Stimulated activated effector memory CD8-positive, alpha-beta T cell treated with anti-CD3 and anti-CD28 coated beads, Interleukin-12 subunit alpha, Interleukin-12 subunit beta, amount 100 ng/mL, for 72 hours (primary cell): ENCODE measurements at regions not wholly inside any gene's neighbourhood (a gene's known extent, or its start where the extent isn't known, plus 50 kb on each side); places are given as distances from the start of the nearest gene placed in this dataset.
"Not testable (repeated sequence)": the region's sequence is repeated elsewhere in the genome, so short reads cannot be mapped to it uniquely, and the experiment has no call there.

Experiments
- ATAC-seq: fragments of 150-1000 bp; cut with Tn5 transposase; 2 replicates; pipeline ENCODE4 v1.10.0; 2021
- DNase-seq, 2 donors: peaks; one replicate each; pipeline ENCODE4 v3.0.0; 2021 to 2022; ENCODE audit warnings: low spot score in 2 of 2
- H3K27ac Mint-ChIP-seq: one replicate; pipeline ENCODE4 v1.8.0; 2022; ENCODE audit warnings: mild to moderate bottlenecking, mixed read lengths
- H3K36me3 Mint-ChIP-seq: one replicate; pipeline ENCODE4 v1.8.0; 2022; ENCODE audit warnings: mild to moderate bottlenecking, mixed read lengths
- H3K4me1 Mint-ChIP-seq: one replicate; pipeline ENCODE4 v1.8.0; 2022; ENCODE audit warnings: mixed read lengths
- H3K4me3 Mint-ChIP-seq: one replicate; pipeline ENCODE4 v1.8.0; 2022; ENCODE audit warnings: mild to moderate bottlenecking, mixed read lengths
- H3K9me3 Mint-ChIP-seq: one replicate; pipeline ENCODE4 v1.8.0; 2022; ENCODE audit warnings: mixed read lengths

GRCh38 chr18:28455971-28456370 is 279.0 kb upstream of the CDH2 start:
- H3K4me3 Mint-ChIP-seq: no peak overlapping the region
- ATAC-seq: no peak
- DNase-seq: no peak
- no peak overlapping the region for H3K27ac Mint-ChIP-seq
- no peaks in the 10 kb centered on the region for H3K4me1 Mint-ChIP-seq
- H3K36me3 Mint-ChIP-seq: no peaks in the 10 kb centered on the region
- H3K9me3 Mint-ChIP-seq: peaks cover 20% of the 10 kb centered on the region

GRCh38 chr18:28439870-28440269 is 262.9 kb upstream of the CDH2 start:
- no peak for DNase-seq
- Mint-ChIP-seq H3K4me1 (no peaks in the 10 kb centered on the region), H3K27ac (no peak overlapping the region), H3K9me3 (peaks cover 6% of the 10 kb centered on the region), H3K36me3 (no peaks in the 10 kb centered on the region), H3K4me3 (no peak overlapping the region)
- no peak for ATAC-seq

- peaks cover 6% of the 10 kb centered on the region for H3K9me3 Mint-ChIP-seq
- no peaks in the 10 kb centered on the region for H3K4me1 Mint-ChIP-seq
- no peaks in the 10 kb centered on the region for H3K36me3 Mint-ChIP-seq
- no peak overlapping the region for H3K27ac Mint-ChIP-seq
- ATAC-seq (no peak), DNase-seq (no peak)
- H3K4me3 Mint-ChIP-seq: no peak overlapping the region
Observed at GRCh38 chr18:28438381-28438780, 261.5 kb upstream of the CDH2 start.

- ATAC-seq: no peak
- no peak for DNase-seq
- Mint-ChIP-seq H3K4me3 (no peak overlapping the region), H3K9me3 (peaks cover 5% of the 10 kb centered on the region), H3K36me3 (no peaks in the 10 kb centered on the region), H3K27ac (no peak overlapping the region), H3K4me1 (no peaks in the 10 kb centered on the region)
Observed at GRCh38 chr18:28432339-28432738, 255.4 kb upstream of the CDH2 start.

GRCh38 chr18:28425886-28426285 is 249.0 kb upstream of the CDH2 start:
- Mint-ChIP-seq H3K27ac (no peak overlapping the region), H3K4me1 (no peaks in the 10 kb centered on the region), H3K4me3 (no peak overlapping the region), H3K9me3 (peaks cover 15% of the 10 kb centered on the region), H3K36me3 (no peaks in the 10 kb centered on the region)
- ATAC-seq (no peak), DNase-seq (no peak)

GRCh38 chr18:28422577-28422976 is 245.6 kb upstream of the CDH2 start:
- H3K4me3 Mint-ChIP-seq: no peak overlapping the region
- DNase-seq (no peak), ATAC-seq (no peak)
- no peaks in the 10 kb centered on the region for H3K4me1 Mint-ChIP-seq
- H3K27ac Mint-ChIP-seq: no peak overlapping the region
- H3K9me3 Mint-ChIP-seq: peaks cover 12% of the 10 kb centered on the region
- H3K36me3 Mint-ChIP-seq: no peaks in the 10 kb centered on the region

GRCh38 chr18:28421950-28422349 is 245.0 kb upstream of the CDH2 start:
- H3K36me3 Mint-ChIP-seq, H3K4me1 Mint-ChIP-seq, H3K9me3 Mint-ChIP-seq, H3K27ac Mint-ChIP-seq, DNase-seq, H3K4me3 Mint-ChIP-seq, ATAC-seq: not testable (repeated sequence)

- Mint-ChIP-seq H3K4me1 (no peaks in the 10 kb centered on the region), H3K27ac (no peak overlapping the region), H3K36me3 (no peaks in the 10 kb centered on the region), H3K9me3 (peaks cover 15% of the 10 kb centered on the region), H3K4me3 (no peak overlapping the region)
- DNase-seq: no peak
- no peak for ATAC-seq
Observed at GRCh38 chr18:28412521-28412920, 235.6 kb upstream of the CDH2 start.

- H3K4me1 Mint-ChIP-seq: no peaks in the 10 kb centered on the region
- no peak overlapping the region for H3K27ac Mint-ChIP-seq
- DNase-seq: no peak
- H3K9me3 Mint-ChIP-seq: peaks cover 15% of the 10 kb centered on the region
- H3K4me3 Mint-ChIP-seq: no peak overlapping the region
- no peak for ATAC-seq
- no peaks in the 10 kb centered on the region for H3K36me3 Mint-ChIP-seq
Observed at GRCh38 chr18:28411806-28412205, 234.9 kb upstream of the CDH2 start.

- ATAC-seq: no peak
- Mint-ChIP-seq H3K9me3 (peaks cover 15% of the 10 kb centered on the region), H3K27ac (no peak overlapping the region), H3K36me3 (no peaks in the 10 kb centered on the region), H3K4me3 (no peak overlapping the region), H3K4me1 (no peaks in the 10 kb centered on the region)
- DNase-seq: no peak
Observed at GRCh38 chr18:28409811-28410210, 232.9 kb upstream of the CDH2 start.

- Mint-ChIP-seq H3K4me3 (no peak overlapping the region), H3K4me1 (no peaks in the 10 kb centered on the region), H3K9me3 (peaks cover 15% of the 10 kb centered on the region), H3K27ac (no peak overlapping the region), H3K36me3 (no peaks in the 10 kb centered on the region)
- ATAC-seq (no peak), DNase-seq (no peak)
Observed at GRCh38 chr18:28408528-28408927, 231.6 kb upstream of the CDH2 start.

GRCh38 chr18:28407681-28408080 is 230.8 kb upstream of the CDH2 start:
- Mint-ChIP-seq H3K4me3 (no peak overlapping the region), H3K4me1 (no peaks in the 10 kb centered on the region), H3K36me3 (no peaks in the 10 kb centered on the region), H3K9me3 (peaks cover 11% of the 10 kb centered on the region), H3K27ac (no peak overlapping the region)
- DNase-seq: no peak
- ATAC-seq: no peak

- Mint-ChIP-seq H3K4me1 (no peaks in the 10 kb centered on the region), H3K9me3 (peaks cover 19% of the 10 kb centered on the region), H3K4me3 (no peak overlapping the region), H3K27ac (no peak overlapping the region), H3K36me3 (no peaks in the 10 kb centered on the region)
- no peak for DNase-seq
- ATAC-seq: no peak
Observed at GRCh38 chr18:28406533-28406932, 229.6 kb upstream of the CDH2 start.

GRCh38 chr18:28404694-28405093 is 227.8 kb upstream of the CDH2 start:
- Mint-ChIP-seq H3K27ac (no peak overlapping the region), H3K9me3 (peaks cover 14% of the 10 kb centered on the region), H3K4me3 (no peak overlapping the region), H3K4me1 (no peaks in the 10 kb centered on the region), H3K36me3 (no peaks in the 10 kb centered on the region)
- ATAC-seq (no peak), DNase-seq (no peak)

GRCh38 chr18:28399781-28400362 is 222.9 kb upstream of the CDH2 start:
- no peak for DNase-seq
- no peaks in the 10 kb centered on the region for H3K4me1 Mint-ChIP-seq

GRCh38 chr18:28398471-28398870 is 221.5 kb upstream of the CDH2 start:
- ATAC-seq (no peak), DNase-seq (no peak)
- Mint-ChIP-seq H3K36me3 (no peaks in the 10 kb centered on the region), H3K27ac (no peak overlapping the region), H3K4me1 (no peaks in the 10 kb centered on the region), H3K9me3 (peaks cover 23% of the 10 kb centered on the region), H3K4me3 (no peak overlapping the region)

More at GRCh38 chr18:28399781-28400362, 222.9 kb upstream of the CDH2 start:
- ATAC-seq: no peak
- H3K9me3 Mint-ChIP-seq: peaks cover 17% of the 10 kb centered on the region
- no peaks in the 10 kb centered on the region for H3K36me3 Mint-ChIP-seq
- no peak overlapping the region for H3K27ac Mint-ChIP-seq
- no peak overlapping the region for H3K4me3 Mint-ChIP-seq

GRCh38 chr18:28390022-28390421 is 213.1 kb upstream of the CDH2 start:
- Mint-ChIP-seq H3K27ac (no peak overlapping the region), H3K36me3 (no peaks in the 10 kb centered on the region), H3K9me3 (peaks cover 38% of the 10 kb centered on the region), H3K4me1 (no peaks in the 10 kb centered on the region), H3K4me3 (no peak overlapping the region)
- DNase-seq (no peak), ATAC-seq (no peak)
